C4-2B (cell line): ENCODE measurements at regions not wholly inside any gene's neighbourhood (a gene's known extent, or its start where the extent isn't known, plus 50 kb on each side); places are given as distances from the start of the nearest gene placed in this dataset.

Source experiments
- CTCF ChIP-seq: fragments of 450-650 bp; conservative IDR thresholded peaks from 2 replicates; pipeline ENCODE4 v1.5.1; 2017; ENCODE audit warnings: mild to moderate bottlenecking
- ZFX ChIP-seq: fragments of 450-650 bp; IDR thresholded peaks from 2 replicates; pipeline ENCODE4 v1.6.1; 2017

GRCh38 chr1:59194621-59195020 lies 102.3 kb upstream of the FGGY start:
- TF ChIP-seq CTCF (no peak), ZFX (no peak)
